Esophagus muscularis mucosa (tissue), 4 donors: ENCODE measurements at regions not wholly inside any gene's neighbourhood (a gene's known extent, or its start where the extent isn't known, plus 50 kb on each side); places are given as distances from the start of the nearest gene placed in this dataset.
"Not testable (repeated sequence)": the region's sequence is repeated elsewhere in the genome, so short reads cannot be mapped to it uniquely, and the experiment has no call there.

Experiments used
- EP300 ChIP-seq: sonication (generic); formaldehyde crosslinking; IDR thresholded peaks from one replicate; pipeline ENCODE4 v1.6.1; 2017; ENCODE audit warnings: antibody characterized with exemption
- POLR2A ChIP-seq: fragments of 450-650 bp; IDR thresholded peaks from one replicate; pipeline ENCODE4 v1.6.1; 2017; ENCODE audit warnings: antibody characterized with exemption, moderate library complexity, mild to moderate bottlenecking, low read depth
- POLR2AphosphoS5 ChIP-seq, 2 donors: sonication (generic); formaldehyde crosslinking; IDR thresholded peaks; one replicate each; pipeline ENCODE4 v1.6.1; 2017; ENCODE audit warnings: antibody characterized with exemption in 2 of 2
- TF ChIP-seq, protein P1 (sequence below), 3 experiments: fragments of 200-600 bp in 2 of 3; fragments of 450-650 bp in 1 of 3; sonication (generic) in 2 of 3; IDR thresholded peaks; one replicate each; pipeline ENCODE4 v1.5.1; 2017 to 2019; ENCODE audit warnings: antibody characterized with exemption in 3 of 3, mild to moderate bottlenecking in 2 of 3, moderate library complexity in 1 of 3

DNA sequence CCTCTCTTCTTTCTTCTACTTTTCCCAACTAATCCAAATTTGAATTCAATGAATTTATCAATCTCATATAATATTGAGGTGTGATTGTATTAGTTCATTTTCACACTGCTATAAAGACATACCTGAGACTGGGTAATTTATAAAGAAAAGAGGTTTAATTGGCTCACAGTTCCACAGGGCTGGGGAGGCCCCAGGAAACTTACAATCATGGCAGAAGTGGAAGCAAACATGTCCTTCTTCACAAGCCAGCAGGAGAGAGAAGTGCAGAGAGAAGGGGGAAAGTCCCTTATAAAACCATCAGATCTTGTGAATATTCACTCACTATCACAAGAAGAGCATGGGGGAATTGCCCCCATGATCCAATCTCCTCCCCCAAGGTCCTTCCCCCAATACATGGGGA, 667.0 kb upstream of the ANKRD30A start:
- not testable (repeated sequence) for TF ChIP-seq POLR2AphosphoS5 (IDR thresholded peaks at IDR 0.05); POLR2A; EP300
- TF ChIP-seq, protein P1, sequence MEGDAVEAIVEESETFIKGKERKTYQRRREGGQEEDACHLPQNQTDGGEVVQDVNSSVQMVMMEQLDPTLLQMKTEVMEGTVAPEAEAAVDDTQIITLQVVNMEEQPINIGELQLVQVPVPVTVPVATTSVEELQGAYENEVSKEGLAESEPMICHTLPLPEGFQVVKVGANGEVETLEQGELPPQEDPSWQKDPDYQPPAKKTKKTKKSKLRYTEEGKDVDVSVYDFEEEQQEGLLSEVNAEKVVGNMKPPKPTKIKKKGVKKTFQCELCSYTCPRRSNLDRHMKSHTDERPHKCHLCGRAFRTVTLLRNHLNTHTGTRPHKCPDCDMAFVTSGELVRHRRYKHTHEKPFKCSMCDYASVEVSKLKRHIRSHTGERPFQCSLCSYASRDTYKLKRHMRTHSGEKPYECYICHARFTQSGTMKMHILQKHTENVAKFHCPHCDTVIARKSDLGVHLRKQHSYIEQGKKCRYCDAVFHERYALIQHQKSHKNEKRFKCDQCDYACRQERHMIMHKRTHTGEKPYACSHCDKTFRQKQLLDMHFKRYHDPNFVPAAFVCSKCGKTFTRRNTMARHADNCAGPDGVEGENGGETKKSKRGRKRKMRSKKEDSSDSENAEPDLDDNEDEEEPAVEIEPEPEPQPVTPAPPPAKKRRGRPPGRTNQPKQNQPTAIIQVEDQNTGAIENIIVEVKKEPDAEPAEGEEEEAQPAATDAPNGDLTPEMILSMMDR (IDR thresholded peaks at IDR 0.05), result not testable (repeated sequence)
